ENCODE measurements at regions not wholly inside any gene's neighbourhood (a gene's known extent, or its start where the extent isn't known, plus 50 kb on each side); places are given as distances from the start of the nearest gene placed in this dataset.

DNA sequence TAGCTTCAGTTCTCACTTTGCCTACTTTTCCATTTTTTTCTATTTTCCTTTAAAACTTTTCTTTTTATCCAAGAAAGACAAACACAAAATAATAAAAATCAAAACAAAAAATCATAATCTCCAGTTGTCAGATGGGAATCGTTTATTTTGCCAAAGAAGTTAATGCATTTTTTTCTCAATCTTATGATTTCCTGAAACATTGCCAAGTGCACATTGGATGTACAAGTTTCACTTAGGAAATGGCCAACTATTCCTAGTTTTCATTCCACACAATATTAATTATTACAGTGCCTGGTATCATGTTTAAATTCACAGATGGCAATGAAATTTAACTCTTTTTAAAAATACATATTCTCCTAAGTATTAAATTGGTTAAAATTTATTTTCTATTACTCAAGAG lies 1050.5 kb downstream of the TTLL7 start:
- Histone ChIP-seq H3K56ac (ENCODE audit: extremely low read depth, insufficient read depth, low read length) (no peak overlapping the region), H2AFZ (replicated peaks; ENCODE audit: low read length, poor library complexity) (no peak overlapping the region), H3K27me3 (ENCODE audit: control insufficient read depth, insufficient read depth, low read length) (no peaks in the 10 kb centered on the region), H2BK15ac (ENCODE audit: low read depth, low read length) (no peak overlapping the region), H3K9me3 (ENCODE audit: control insufficient read depth, insufficient read depth, low read length) (no peaks in the 10 kb centered on the region), H4K5ac (ENCODE audit: low read depth, low read length) (no peak overlapping the region), H3K4me3 (ENCODE audit: insufficient read depth, low read depth, low read length) (no peak overlapping the region), H4K8ac (ENCODE audit: low read depth in 2 of 2, low read length in 2 of 2) (no peak overlapping the region), H3K9ac (ENCODE audit: low read depth, low read length) (no peak overlapping the region), H3K23ac (ENCODE audit: low read depth, low read length) (no peak overlapping the region), H2BK120ac (ENCODE audit: low read depth, low read length) (no peak overlapping the region), H2AK9ac (replicated peaks; ENCODE audit: low read depth, low read length, poor library complexity) (no peak overlapping the region), H2AK5ac (ENCODE audit: low read depth, low read length) (no peak overlapping the region), H3K18ac (ENCODE audit: low read depth, low read length) (no peak overlapping the region), H4K91ac (ENCODE audit: insufficient read depth, low read depth, low read length) (no peak overlapping the region), H3K79me1 (ENCODE audit: low read depth in 1 of 2, low read length in 2 of 2) (no peaks in the 10 kb centered on the region), H3K4me1 (ENCODE audit: control insufficient read depth, insufficient read depth, low read length) (no peaks in the 10 kb centered on the region), H3K36me3 (ENCODE audit: control insufficient read depth, insufficient read depth, low read length) (no peaks in the 10 kb centered on the region), H2BK20ac (ENCODE audit: low read depth, low read length) (no peak overlapping the region), H3K9me1 (ENCODE audit: insufficient read depth, low read length) (no peaks in the 10 kb centered on the region), H3K14ac (replicated peaks; ENCODE audit: low read depth, low read length) (no peak overlapping the region), H4K20me1 (ENCODE audit: insufficient read depth, low read length) (no peaks in the 10 kb centered on the region), H3K4me2 (ENCODE audit: low read depth, low read length) (no peak overlapping the region), H3K27ac (ENCODE audit: insufficient read depth, low read length) (no peak overlapping the region), H3K4ac (ENCODE audit: low read depth, low read length) (no peak overlapping the region), H2BK5ac (ENCODE audit: low read depth, low read length, poor library complexity, severe bottlenecking) (no peak overlapping the region)
- ChIA-PET CTCF (no interaction called here), POLR2A (ENCODE audit: unreplicated experiment) (no interaction called here)
- no TSS peak for BruUV-seq (replicated peaks)
- TF ChIP-seq BHLHE40 (IDR thresholded peaks at IDR 0.05; ENCODE audit: low read depth, low read length) (no peak), MAFK (IDR thresholded peaks at IDR 0.05; ENCODE audit: low read depth, low read length) (no peak), CHD1 (IDR thresholded peaks at IDR 0.05; ENCODE audit: low read depth, low read length) (no peak), CEBPB (IDR thresholded peaks at IDR 0.05; ENCODE audit: low read depth, low read length) (no peak), MAZ (IDR thresholded peaks at IDR 0.05; ENCODE audit: borderline replicate concordance, low read depth, low read length) (no peak), POLR2A (IDR thresholded peaks at IDR 0.05; ENCODE audit: low read depth, low read length) (no peak)
- TF ChIP-seq, protein P1, sequence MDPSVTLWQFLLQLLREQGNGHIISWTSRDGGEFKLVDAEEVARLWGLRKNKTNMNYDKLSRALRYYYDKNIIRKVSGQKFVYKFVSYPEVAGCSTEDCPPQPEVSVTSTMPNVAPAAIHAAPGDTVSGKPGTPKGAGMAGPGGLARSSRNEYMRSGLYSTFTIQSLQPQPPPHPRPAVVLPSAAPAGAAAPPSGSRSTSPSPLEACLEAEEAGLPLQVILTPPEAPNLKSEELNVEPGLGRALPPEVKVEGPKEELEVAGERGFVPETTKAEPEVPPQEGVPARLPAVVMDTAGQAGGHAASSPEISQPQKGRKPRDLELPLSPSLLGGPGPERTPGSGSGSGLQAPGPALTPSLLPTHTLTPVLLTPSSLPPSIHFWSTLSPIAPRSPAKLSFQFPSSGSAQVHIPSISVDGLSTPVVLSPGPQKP (IDR thresholded peaks at IDR 0.05; ENCODE audit: borderline replicate concordance, low read depth, low read length): no peak
- TF ChIP-seq, protein P2, sequence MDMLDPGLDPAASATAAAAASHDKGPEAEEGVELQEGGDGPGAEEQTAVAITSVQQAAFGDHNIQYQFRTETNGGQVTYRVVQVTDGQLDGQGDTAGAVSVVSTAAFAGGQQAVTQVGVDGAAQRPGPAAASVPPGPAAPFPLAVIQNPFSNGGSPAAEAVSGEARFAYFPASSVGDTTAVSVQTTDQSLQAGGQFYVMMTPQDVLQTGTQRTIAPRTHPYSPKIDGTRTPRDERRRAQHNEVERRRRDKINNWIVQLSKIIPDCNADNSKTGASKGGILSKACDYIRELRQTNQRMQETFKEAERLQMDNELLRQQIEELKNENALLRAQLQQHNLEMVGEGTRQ (IDR thresholded peaks at IDR 0.05; ENCODE audit: low read depth, low read length): no peak
- TF ChIP-seq, protein P3, sequence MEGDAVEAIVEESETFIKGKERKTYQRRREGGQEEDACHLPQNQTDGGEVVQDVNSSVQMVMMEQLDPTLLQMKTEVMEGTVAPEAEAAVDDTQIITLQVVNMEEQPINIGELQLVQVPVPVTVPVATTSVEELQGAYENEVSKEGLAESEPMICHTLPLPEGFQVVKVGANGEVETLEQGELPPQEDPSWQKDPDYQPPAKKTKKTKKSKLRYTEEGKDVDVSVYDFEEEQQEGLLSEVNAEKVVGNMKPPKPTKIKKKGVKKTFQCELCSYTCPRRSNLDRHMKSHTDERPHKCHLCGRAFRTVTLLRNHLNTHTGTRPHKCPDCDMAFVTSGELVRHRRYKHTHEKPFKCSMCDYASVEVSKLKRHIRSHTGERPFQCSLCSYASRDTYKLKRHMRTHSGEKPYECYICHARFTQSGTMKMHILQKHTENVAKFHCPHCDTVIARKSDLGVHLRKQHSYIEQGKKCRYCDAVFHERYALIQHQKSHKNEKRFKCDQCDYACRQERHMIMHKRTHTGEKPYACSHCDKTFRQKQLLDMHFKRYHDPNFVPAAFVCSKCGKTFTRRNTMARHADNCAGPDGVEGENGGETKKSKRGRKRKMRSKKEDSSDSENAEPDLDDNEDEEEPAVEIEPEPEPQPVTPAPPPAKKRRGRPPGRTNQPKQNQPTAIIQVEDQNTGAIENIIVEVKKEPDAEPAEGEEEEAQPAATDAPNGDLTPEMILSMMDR (conservative IDR thresholded peaks at IDR 0.05; ENCODE audit: low read depth, low read length): no peak
- ATAC-seq (ENCODE audit: low read depth): no peak
- WGBS, 2 experiments (ENCODE audit: extremely low coverage in 2 of 2, insufficient read length in 1 of 2): no CpG with 5 or more reads among the region's 1 CpG
- dilution Hi-C loops (cut with HindIII; ENCODE audit: low sequenced_read_pairs, unreplicated experiment) (no loop called here), in situ Hi-C loops (cut with MboI; ENCODE audit: low sequenced_read_pairs) (no loop called here), intact Hi-C loops (cut with micrococcal nuclease) (no loop called here)
- no peak for DNase-seq
